ENCODE measurements at regions not wholly inside any gene's neighbourhood (a gene's known extent, or its start where the extent isn't known, plus 50 kb on each side); places are given as distances from the start of the nearest gene placed in this dataset.
"Not testable (repeated sequence)": the region's sequence is repeated elsewhere in the genome, so short reads cannot be mapped to it uniquely, and the experiment has no call there.

DNA sequence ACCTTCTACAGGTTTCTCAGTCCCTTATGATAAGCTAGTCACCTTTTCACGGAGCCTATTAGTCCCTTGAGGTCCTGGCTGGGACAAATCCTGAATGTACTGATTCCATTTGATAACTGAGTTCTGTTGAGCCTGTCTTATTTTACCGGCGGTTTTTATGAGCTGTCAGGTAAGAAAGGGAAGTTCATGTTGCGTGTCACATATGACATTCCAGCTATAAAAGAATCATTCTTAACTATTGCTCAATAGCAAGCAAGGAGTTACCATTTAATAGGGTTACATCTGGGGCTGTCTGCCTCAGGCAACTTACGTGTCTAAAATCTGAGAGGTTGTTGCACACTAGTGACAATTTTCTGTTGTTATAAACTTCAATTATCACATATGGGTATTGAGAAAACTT, 394.6 kb downstream of the TECRL start:
- Histone ChIP-seq H3K27ac (ENCODE audit: low read depth, low read length, severe bottlenecking) (no peak overlapping the region), H3K9me3 (ENCODE audit: control insufficient read depth, low read length) (no peaks in the 10 kb centered on the region), H3K4me3 (ENCODE audit: extremely low read depth, insufficient read depth, low read length, poor library complexity, severe bottlenecking) (no peak overlapping the region), H3K4me1 (ENCODE audit: control insufficient read depth, insufficient read depth, low read length, poor library complexity, severe bottlenecking) (no peaks in the 10 kb centered on the region), H3K36me3 (ENCODE audit: control insufficient read depth, insufficient read depth, low read length) (no peaks in the 10 kb centered on the region)
- 88% methylated on average over 3 of the region's 5 CpGs; no CpG with 5 or more reads in 1 of the 2 experiments for WGBS, 2 experiments (ENCODE audit: insufficient coverage in 2 of 2)

GRCh38 chr4:64001229-64001898, 407.9 kb downstream of the TECRL start:
- Histone ChIP-seq H3K27ac (ENCODE audit: low read depth, low read length, severe bottlenecking) (no peak overlapping the region), H3K36me3 (ENCODE audit: control insufficient read depth, insufficient read depth, low read length) (no peaks in the 10 kb centered on the region), H3K4me1 (ENCODE audit: control insufficient read depth, insufficient read depth, low read length, poor library complexity, severe bottlenecking) (no peaks in the 10 kb centered on the region), H3K9me3 (ENCODE audit: control insufficient read depth, low read length) (no peaks in the 10 kb centered on the region), H3K4me3 (ENCODE audit: extremely low read depth, insufficient read depth, low read length, poor library complexity, severe bottlenecking) (no peak overlapping the region)
- WGBS, 2 experiments (ENCODE audit: insufficient coverage in 2 of 2), result 100% methylated on average over 1 of the region's 5 CpGs; no CpG with 5 or more reads in 1 of the 2 experiments

DNA sequence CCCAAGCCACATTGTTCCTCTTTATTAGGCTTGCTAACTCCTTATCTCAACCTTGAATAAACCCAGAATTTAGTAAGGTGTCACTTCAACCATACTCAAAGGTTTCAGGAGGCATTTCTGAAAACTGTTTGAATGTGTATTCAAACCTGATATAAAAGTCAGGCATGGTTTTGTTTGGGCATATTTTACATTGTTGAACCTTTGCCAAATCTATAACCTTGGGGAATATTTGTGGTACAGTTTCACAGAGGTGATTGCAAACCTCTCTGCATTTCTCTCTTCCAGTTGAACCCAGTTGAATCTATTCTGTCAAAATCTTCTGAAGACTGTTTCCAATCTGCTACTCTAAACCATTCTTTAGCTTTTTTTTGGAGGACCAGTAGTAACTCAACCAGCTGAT, 409.0 kb downstream of the TECRL start:
- no peaks in the 10 kb centered on the region for H3K4me1 ChIP-seq (ENCODE audit: control insufficient read depth, insufficient read depth, low read length, poor library complexity, severe bottlenecking)
- no peak overlapping the region for H3K27ac ChIP-seq (ENCODE audit: low read depth, low read length, severe bottlenecking)
- H3K9me3 ChIP-seq (ENCODE audit: control insufficient read depth, low read length), result no peaks in the 10 kb centered on the region
- H3K36me3 ChIP-seq (ENCODE audit: control insufficient read depth, insufficient read depth, low read length), result no peaks in the 10 kb centered on the region
- H3K4me3 ChIP-seq (ENCODE audit: extremely low read depth, insufficient read depth, low read length, poor library complexity, severe bottlenecking), result no peak overlapping the region

GRCh38 chr4:63986253-63986652, 423.0 kb downstream of the TECRL start:
- no peaks in the 10 kb centered on the region for H3K36me3 ChIP-seq (ENCODE audit: control insufficient read depth, insufficient read depth, low read length)
- WGBS, 2 experiments (ENCODE audit: insufficient coverage in 2 of 2), result no CpG with 5 or more reads among the region's 1 CpG
- no peaks in the 10 kb centered on the region for H3K9me3 ChIP-seq (ENCODE audit: control insufficient read depth, low read length)
- no peak overlapping the region for H3K4me3 ChIP-seq (ENCODE audit: extremely low read depth, insufficient read depth, low read length, poor library complexity, severe bottlenecking)
- H3K4me1 ChIP-seq (ENCODE audit: control insufficient read depth, insufficient read depth, low read length, poor library complexity, severe bottlenecking), result no peaks in the 10 kb centered on the region
- H3K27ac ChIP-seq (ENCODE audit: low read depth, low read length, severe bottlenecking), result no peak overlapping the region

DNA sequence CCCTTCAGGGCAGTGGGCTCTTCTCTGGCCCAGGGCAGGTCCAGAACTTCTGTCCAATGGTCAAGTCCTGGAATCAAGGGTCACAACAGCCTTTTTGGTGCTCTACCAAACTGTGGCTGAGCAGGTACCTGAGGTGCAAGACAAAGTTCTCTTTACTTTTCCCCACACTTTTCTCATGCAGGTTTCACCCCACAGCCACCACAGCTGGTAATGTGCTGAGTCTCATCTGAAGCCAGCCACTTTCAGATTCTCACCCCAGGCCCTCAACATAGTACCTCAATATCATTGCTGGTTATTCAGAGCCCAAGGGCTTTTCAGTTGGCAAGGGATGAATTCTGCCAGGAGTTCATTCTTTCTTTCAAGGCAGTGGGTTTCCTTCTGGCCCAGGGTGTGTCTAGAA, 426.0 kb downstream of the TECRL start:
- H3K27ac ChIP-seq (ENCODE audit: low read depth, low read length, severe bottlenecking), result no peak overlapping the region
- H3K4me3 ChIP-seq (ENCODE audit: extremely low read depth, insufficient read depth, low read length, poor library complexity, severe bottlenecking), result no peak overlapping the region
- no peaks in the 10 kb centered on the region for H3K9me3 ChIP-seq (ENCODE audit: control insufficient read depth, low read length)
- no peaks in the 10 kb centered on the region for H3K36me3 ChIP-seq (ENCODE audit: control insufficient read depth, insufficient read depth, low read length)
- H3K4me1 ChIP-seq (ENCODE audit: control insufficient read depth, insufficient read depth, low read length, poor library complexity, severe bottlenecking), result no peaks in the 10 kb centered on the region

DNA sequence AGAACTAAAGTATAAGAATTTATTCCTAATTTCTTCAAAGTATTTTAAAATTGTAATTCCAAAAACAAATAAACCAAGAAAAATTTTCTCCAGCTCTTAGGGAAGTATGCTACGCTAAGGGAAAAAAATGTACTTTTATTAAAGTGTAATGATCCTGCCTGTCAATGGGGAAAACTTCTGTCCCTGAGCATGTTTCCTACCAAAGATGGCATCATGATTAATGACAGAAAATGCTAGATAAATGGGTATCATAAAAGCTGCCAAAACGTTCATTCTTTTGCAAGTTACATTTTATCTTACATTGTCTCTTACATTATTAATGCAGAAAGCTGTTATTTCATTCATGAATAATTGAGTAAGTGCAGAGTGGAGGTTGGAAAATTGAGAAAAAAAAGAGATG, 443.4 kb downstream of the TECRL start:
- Histone ChIP-seq H3K9me3 (ENCODE audit: control insufficient read depth, low read length) (no peaks in the 10 kb centered on the region), H3K4me3 (ENCODE audit: extremely low read depth, insufficient read depth, low read length, poor library complexity, severe bottlenecking) (no peak overlapping the region), H3K27ac (ENCODE audit: low read depth, low read length, severe bottlenecking) (no peak overlapping the region), H3K36me3 (ENCODE audit: control insufficient read depth, insufficient read depth, low read length) (no peaks in the 10 kb centered on the region), H3K4me1 (ENCODE audit: control insufficient read depth, insufficient read depth, low read length, poor library complexity, severe bottlenecking) (no peaks in the 10 kb centered on the region)
- 83% methylated on average over 1 of the region's 2 CpGs; no CpG with 5 or more reads in 1 of the 2 experiments for WGBS, 2 experiments (ENCODE audit: insufficient coverage in 2 of 2)

- not testable (repeated sequence) for H3K9me3 ChIP-seq (ENCODE audit: control insufficient read depth, low read length); H3K4me3 ChIP-seq (ENCODE audit: extremely low read depth, insufficient read depth, low read length, poor library complexity, severe bottlenecking); H3K4me1 ChIP-seq (ENCODE audit: control insufficient read depth, insufficient read depth, low read length, poor library complexity, severe bottlenecking); H3K27ac ChIP-seq (ENCODE audit: low read depth, low read length, severe bottlenecking); H3K36me3 ChIP-seq (ENCODE audit: control insufficient read depth, insufficient read depth, low read length)
- 90 to 97% methylated on average over 19 to 25 of the region's 38 CpGs for WGBS, 2 experiments (ENCODE audit: insufficient coverage in 2 of 2)
Measured at GRCh38 chr4:63942706-63943286, 466.5 kb downstream of the TECRL start.

DNA sequence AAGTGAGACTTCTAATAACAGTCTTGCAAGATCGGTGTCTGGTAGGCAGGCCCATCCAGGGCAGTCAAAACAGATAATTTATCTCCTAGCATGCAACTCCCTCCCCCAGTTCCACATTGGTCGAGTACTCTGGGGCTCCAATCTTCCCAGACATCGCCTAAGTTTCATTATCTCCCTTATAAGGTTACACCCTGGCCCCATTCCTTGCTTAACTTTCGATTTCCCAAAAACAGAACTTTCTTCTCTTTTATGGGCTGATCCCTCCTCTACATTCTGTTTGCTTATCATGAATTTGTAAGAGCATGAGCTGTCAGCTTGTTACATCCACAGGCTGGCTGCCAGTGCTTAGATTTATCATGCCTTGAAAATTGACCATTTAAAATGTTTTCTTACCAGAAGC, 471.3 kb downstream of the TECRL start:
- Histone ChIP-seq H3K9me3 (ENCODE audit: control insufficient read depth, low read length) (no peaks in the 10 kb centered on the region), H3K27ac (ENCODE audit: low read depth, low read length, severe bottlenecking) (no peak overlapping the region), H3K36me3 (ENCODE audit: control insufficient read depth, insufficient read depth, low read length) (no peaks in the 10 kb centered on the region), H3K4me3 (ENCODE audit: extremely low read depth, insufficient read depth, low read length, poor library complexity, severe bottlenecking) (no peak overlapping the region), H3K4me1 (ENCODE audit: control insufficient read depth, insufficient read depth, low read length, poor library complexity, severe bottlenecking) (no peaks in the 10 kb centered on the region)
- WGBS, 2 experiments (ENCODE audit: insufficient coverage in 2 of 2), result 93 to 97% methylated on average over 3 to 4 of the region's 4 CpGs

DNA sequence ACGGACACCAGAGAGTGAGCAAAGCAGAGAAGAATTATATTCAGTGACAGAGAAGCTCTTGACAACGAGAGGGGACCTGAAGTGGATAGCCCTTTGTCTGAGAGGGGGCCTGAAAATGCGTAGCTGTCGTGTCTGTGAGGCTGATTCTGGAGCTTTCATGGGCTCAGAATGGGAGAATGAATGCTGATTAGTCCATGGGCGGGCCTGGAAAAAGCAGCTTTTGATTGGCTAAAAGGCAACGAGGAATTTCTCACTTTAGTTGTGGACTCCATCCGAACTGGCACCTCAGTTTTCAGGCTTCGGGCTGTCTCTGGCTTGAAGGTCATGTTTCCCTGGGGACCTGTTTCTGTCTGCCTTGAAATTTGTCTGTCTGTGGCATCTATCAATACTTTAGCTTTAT, 487.1 kb downstream of the TECRL start:
- H3K4me1 ChIP-seq (ENCODE audit: control insufficient read depth, insufficient read depth, low read length, poor library complexity, severe bottlenecking), result no peaks in the 10 kb centered on the region
- H3K36me3 ChIP-seq (ENCODE audit: control insufficient read depth, insufficient read depth, low read length), result no peaks in the 10 kb centered on the region
- H3K9me3 ChIP-seq (ENCODE audit: control insufficient read depth, low read length), result no peaks in the 10 kb centered on the region
- 77 to 90% methylated on average over 3 to 8 of the region's 8 CpGs for WGBS, 2 experiments (ENCODE audit: insufficient coverage in 2 of 2)
- H3K27ac ChIP-seq (ENCODE audit: low read depth, low read length, severe bottlenecking), result no peak overlapping the region
- H3K4me3 ChIP-seq (ENCODE audit: extremely low read depth, insufficient read depth, low read length, poor library complexity, severe bottlenecking), result no peak overlapping the region

DNA sequence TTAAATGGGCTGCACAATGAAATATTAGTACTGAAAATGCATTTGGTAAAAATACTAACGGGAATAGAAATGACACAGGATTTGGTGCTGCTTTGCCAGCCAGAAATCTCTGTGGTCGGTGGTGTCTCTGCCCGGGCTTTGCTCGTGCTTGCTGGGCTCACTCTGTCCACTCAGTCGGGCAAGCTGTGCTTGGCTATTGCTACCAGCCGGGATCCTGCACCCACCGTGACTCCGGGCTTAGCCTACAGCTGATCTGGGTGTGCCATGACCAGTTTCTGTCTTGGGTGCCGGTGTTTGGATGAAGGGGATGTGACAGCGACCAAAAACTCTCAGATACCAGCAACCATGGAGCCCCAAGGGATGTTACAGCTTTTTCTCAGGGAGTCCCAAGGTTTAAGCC, 487.7 kb downstream of the TECRL start:
- Histone ChIP-seq H3K36me3 (ENCODE audit: control insufficient read depth, insufficient read depth, low read length) (no peaks in the 10 kb centered on the region), H3K9me3 (ENCODE audit: control insufficient read depth, low read length) (no peaks in the 10 kb centered on the region), H3K27ac (ENCODE audit: low read depth, low read length, severe bottlenecking) (no peak overlapping the region), H3K4me1 (ENCODE audit: control insufficient read depth, insufficient read depth, low read length, poor library complexity, severe bottlenecking) (no peaks in the 10 kb centered on the region), H3K4me3 (ENCODE audit: extremely low read depth, insufficient read depth, low read length, poor library complexity, severe bottlenecking) (no peak overlapping the region)
- 86 to 95% methylated on average over 8 to 9 of the region's 10 CpGs for WGBS, 2 experiments (ENCODE audit: insufficient coverage in 2 of 2)

- no peak overlapping the region for H3K27ac ChIP-seq (ENCODE audit: low read depth, low read length, severe bottlenecking)
- WGBS, 2 experiments (ENCODE audit: insufficient coverage in 2 of 2), result 81 to 100% methylated on average over 1 to 2 of the region's 2 CpGs
- no peak overlapping the region for H3K4me3 ChIP-seq (ENCODE audit: extremely low read depth, insufficient read depth, low read length, poor library complexity, severe bottlenecking)
- H3K36me3 ChIP-seq (ENCODE audit: control insufficient read depth, insufficient read depth, low read length), result no peaks in the 10 kb centered on the region
- H3K9me3 ChIP-seq (ENCODE audit: control insufficient read depth, low read length), result no peaks in the 10 kb centered on the region
- no peaks in the 10 kb centered on the region for H3K4me1 ChIP-seq (ENCODE audit: control insufficient read depth, insufficient read depth, low read length, poor library complexity, severe bottlenecking)
Measured at GRCh38 chr4:63919636-63920365, 489.4 kb downstream of the TECRL start.

Measured in mesodermal cell (in vitro differentiated cells).